HUES48 (cell line): ENCODE measurements at regions not wholly inside any gene's neighbourhood (a gene's known extent, or its start where the extent isn't known, plus 50 kb on each side); places are given as distances from the start of the nearest gene placed in this dataset.

ENCODE experiments used
- H3K27ac ChIP-seq: one replicate; pipeline ENCODE4 v1.7.0; 2013; ENCODE audit warnings: low read depth, low read length, inconsistent platforms
- H3K27me3 ChIP-seq: 2 replicates; pipeline ENCODE4 v1.6.1; 2013; ENCODE audit warnings: mild to moderate bottlenecking, low read length; ENCODE audit not compliant: control insufficient read depth, insufficient read depth
- H3K36me3 ChIP-seq: 2 replicates; pipeline ENCODE4 v1.6.1; 2013; ENCODE audit warnings: low read length; ENCODE audit not compliant: control insufficient read depth, insufficient read depth
- H3K4me1 ChIP-seq: 2 replicates; pipeline ENCODE4 v1.6.1; 2013; ENCODE audit warnings: mild to moderate bottlenecking, low read length; ENCODE audit not compliant: control insufficient read depth, insufficient read depth
- H3K4me3 ChIP-seq: 2 replicates; pipeline ENCODE4 v1.5.1; 2013; ENCODE audit warnings: mild to moderate bottlenecking, low read depth, low read length
- H3K9ac ChIP-seq: 2 replicates; pipeline ENCODE4 v1.6.1; 2013; ENCODE audit warnings: mild to moderate bottlenecking, low read depth, low read length, moderate library complexity
- H3K9me3 ChIP-seq: 2 replicates; pipeline ENCODE4 v1.6.1; 2013; ENCODE audit warnings: low read length; ENCODE audit not compliant: control insufficient read depth, insufficient read depth

DNA sequence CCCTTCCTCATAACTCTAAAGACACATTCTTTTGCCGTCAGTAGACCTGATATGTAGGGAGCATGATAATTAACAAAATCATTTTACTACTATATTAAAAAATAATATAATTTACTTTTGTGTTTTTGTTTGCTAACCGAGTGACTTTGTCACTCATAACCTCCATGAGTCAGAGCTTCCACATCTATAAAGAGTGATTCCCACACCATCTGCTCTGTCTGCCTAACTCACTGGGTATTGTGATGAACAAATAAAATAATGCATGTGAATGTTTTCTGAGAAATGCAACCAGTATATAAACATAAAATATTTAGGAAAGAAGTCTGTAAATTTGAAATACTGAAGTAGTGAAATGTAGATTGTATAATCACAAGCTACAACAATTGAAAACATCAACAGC lies 123.4 kb upstream of the DSEL start:
- H3K9ac ChIP-seq = no peak overlapping the region
- H3K27me3 ChIP-seq = no peaks in the 10 kb centered on the region
- no peaks in the 10 kb centered on the region for H3K36me3 ChIP-seq
- H3K27ac ChIP-seq = no peak overlapping the region
- H3K4me1 ChIP-seq = peaks cover 17% of the 10 kb centered on the region
- no peaks in the 10 kb centered on the region for H3K9me3 ChIP-seq
- no peak overlapping the region for H3K4me3 ChIP-seq

DNA sequence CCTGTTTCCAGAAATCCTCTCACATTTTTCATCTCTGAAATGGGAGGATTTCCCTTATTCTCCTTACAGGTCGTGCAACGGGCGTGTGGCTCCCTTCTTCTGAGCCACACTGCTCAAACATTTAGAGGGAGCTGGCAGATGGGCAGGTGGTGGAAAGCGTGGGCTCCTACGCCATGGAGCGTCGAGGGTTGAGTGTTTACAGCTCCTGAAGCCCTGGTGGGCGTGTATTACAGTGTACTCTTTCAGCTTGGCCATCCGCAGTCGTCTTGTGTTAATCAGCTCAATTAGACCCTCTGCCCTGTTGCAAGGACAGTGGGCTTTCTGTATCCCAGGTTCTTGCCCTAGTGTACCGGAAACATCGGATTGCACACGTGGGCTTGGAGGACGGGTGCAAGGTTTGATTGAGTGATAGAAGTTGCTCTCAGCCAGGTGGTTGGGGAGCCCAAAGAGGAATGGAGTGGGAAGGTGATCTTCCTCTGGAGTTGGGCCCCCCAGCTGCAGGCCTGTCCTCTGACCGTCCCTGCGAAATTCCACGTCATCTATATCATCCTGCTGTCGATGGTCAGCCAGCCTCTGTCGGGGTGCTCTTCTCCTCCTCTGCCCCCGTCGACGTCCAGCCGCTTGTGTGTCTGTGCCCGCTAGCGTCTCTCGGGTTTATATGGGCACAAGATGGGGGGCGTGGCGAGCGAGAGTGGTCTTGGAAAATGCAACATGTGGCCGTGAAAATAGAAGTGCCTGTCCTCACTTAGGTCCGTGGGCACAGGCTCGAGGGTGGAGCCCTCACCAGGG lies 120.3 kb upstream of the DSEL start:
- Histone ChIP-seq H3K9me3 (no peaks in the 10 kb centered on the region), H3K27me3 (no peaks in the 10 kb centered on the region), H3K27ac (no peak overlapping the region), H3K9ac (no peak overlapping the region), H3K4me1 (peaks cover 38% of the 10 kb centered on the region), H3K4me3 (no peak overlapping the region), H3K36me3 (no peaks in the 10 kb centered on the region)

DNA sequence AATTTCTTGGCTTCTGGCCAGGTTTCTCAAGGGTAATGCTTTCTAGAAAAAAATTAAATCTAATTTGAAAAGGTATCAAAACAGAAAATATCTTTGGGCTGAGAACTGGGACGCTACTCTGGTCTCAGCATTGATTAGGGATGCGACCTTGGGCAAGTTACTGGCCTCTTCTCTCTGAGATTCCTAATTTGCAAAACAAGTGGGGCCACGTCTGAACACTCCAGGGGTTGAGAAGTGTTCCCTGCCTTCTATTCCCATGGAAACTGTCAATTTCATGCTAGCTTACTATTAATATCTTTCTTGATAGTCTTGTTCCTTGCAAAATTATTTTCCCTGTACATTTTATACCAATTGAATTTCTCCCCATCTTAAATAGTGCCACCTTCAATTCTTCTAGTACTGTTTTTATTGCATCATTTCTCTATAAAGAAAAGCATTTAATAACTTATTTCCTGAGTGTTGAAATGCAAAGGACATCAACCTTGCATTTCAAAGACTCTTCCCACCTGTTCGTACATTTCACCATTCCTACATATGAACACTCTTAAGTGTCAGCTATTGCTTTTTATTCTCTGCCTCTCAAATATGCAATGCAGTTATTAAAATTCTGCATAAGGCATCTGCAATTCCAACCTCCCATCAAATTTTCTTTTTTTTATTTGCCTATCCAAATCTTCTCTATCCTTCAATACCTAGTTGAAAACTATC lies 118.3 kb upstream of the DSEL start:
- no peaks in the 10 kb centered on the region for H3K27me3 ChIP-seq
- H3K4me1 ChIP-seq = peaks cover 53% of the 10 kb centered on the region
- H3K9ac ChIP-seq = no peak overlapping the region
- peak overlapping the region; percentile 37; the same call in 1 of the 2 replicates for H3K4me3 ChIP-seq
- H3K9me3 ChIP-seq = no peaks in the 10 kb centered on the region
- peak overlapping the region; percentile 55 for H3K27ac ChIP-seq
- no peaks in the 10 kb centered on the region for H3K36me3 ChIP-seq

DNA sequence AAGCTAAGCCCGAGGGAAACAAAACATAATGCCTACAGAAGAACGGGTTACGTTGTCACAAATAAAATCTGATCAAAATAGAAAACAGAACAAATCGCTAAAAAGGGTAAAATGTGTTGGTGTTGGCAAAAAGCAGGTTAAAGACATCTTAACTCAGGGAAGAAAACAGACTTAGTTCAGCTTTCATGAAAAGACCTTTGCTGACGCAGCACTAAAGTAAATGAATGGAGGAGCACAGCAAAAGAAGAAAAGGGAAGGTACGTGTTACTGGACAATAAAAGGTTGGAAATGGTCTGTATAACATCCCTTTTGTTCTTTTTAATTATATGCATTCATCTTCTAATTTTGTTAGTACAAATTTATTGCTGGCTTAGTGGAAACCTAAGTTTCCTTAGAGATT lies 117.4 kb upstream of the DSEL start:
- H3K4me1 ChIP-seq = peaks cover 55% of the 10 kb centered on the region
- no peak overlapping the region for H3K4me3 ChIP-seq
- no peaks in the 10 kb centered on the region for H3K36me3 ChIP-seq
- H3K27ac ChIP-seq = no peak overlapping the region
- H3K9me3 ChIP-seq = no peaks in the 10 kb centered on the region
- no peaks in the 10 kb centered on the region for H3K27me3 ChIP-seq
- no peak overlapping the region for H3K9ac ChIP-seq

DNA sequence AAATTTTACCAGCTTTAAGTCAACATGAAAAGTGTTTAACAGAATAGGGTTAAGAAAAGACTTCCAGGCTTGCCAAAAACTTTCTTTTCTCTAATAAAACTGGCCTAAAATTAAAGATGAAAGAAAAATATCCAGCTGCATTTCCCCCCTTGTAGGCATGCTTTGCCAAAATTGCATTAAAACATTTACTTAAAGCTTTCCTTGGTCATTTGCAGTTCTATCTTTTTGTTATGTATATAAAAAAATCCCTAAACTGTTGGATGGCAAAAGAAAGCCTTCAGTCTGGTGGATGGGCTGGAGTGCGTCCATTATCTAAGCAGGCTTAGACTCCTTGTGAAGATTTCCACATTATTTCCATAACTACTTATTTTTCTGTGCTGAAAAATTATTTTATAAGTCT lies 105.4 kb upstream of the DSEL start:
- Histone ChIP-seq H3K9ac (no peak overlapping the region), H3K9me3 (no peaks in the 10 kb centered on the region), H3K36me3 (no peaks in the 10 kb centered on the region), H3K4me3 (no peak overlapping the region), H3K4me1 (peaks cover 7% of the 10 kb centered on the region; the same call in 1 of the 2 replicates), H3K27ac (no peak overlapping the region), H3K27me3 (no peaks in the 10 kb centered on the region)

DNA sequence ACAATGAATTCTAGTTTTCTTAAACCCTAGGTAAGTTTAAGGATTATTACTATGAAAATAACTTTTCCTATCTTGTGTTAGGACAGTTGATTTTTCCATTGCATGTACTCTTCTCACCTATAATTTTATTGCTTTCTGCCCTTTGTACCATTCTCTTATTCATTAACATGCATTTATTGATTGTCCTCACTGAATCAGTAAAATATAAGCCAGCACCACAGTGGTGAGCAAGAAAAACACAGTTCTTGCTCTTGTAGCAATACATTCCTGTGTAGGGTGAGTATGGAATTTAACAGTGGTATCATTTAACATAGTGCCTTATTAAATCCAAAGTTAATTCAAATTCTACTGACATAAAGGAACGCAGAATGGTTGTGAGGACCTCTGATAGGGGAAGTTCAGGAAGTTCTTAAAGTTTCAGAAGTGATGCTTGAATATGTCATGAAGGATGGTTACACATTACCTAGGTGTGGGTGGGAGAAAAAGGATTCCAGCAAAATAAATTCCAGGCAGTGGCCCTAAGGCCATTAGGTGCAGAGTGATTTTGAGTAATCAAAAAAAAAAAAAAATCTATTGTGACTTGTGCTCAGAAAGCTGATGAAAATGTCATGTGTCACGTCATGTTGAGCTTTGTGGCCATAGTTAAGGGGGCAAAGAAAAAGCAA lies 104.7 kb upstream of the DSEL start:
- no peaks in the 10 kb centered on the region for H3K36me3 ChIP-seq
- no peaks in the 10 kb centered on the region for H3K27me3 ChIP-seq
- no peak overlapping the region for H3K4me3 ChIP-seq
- no peak overlapping the region for H3K9ac ChIP-seq
- H3K27ac ChIP-seq = no peak overlapping the region
- no peaks in the 10 kb centered on the region for H3K9me3 ChIP-seq
- H3K4me1 ChIP-seq = peaks cover 7% of the 10 kb centered on the region; the same call in 1 of the 2 replicates

DNA sequence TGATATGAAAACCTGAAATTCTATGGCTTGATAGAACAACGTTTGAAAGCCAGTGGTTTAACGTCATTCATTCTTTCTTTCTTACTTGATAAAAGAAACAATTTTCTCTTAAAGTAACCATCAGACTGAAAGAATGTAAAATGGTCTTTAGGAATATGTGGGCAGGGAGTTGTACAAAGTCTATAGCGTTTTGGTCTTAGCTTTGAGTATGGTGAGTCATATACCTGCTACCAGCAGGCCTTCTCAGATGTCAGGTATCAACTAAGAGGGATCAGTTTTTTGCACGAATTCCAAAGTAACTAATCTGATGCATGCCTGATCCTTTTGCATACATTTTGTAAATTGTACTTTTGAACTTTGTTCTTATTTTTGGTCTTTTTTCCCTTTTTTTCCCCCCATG lies 101.5 kb upstream of the DSEL start:
- no peaks in the 10 kb centered on the region for H3K36me3 ChIP-seq
- no peak overlapping the region for H3K9ac ChIP-seq
- no peak overlapping the region for H3K27ac ChIP-seq
- peaks cover 7% of the 10 kb centered on the region; the same call in 1 of the 2 replicates for H3K4me1 ChIP-seq
- no peaks in the 10 kb centered on the region for H3K27me3 ChIP-seq
- H3K9me3 ChIP-seq = no peaks in the 10 kb centered on the region
- no peak overlapping the region for H3K4me3 ChIP-seq

DNA sequence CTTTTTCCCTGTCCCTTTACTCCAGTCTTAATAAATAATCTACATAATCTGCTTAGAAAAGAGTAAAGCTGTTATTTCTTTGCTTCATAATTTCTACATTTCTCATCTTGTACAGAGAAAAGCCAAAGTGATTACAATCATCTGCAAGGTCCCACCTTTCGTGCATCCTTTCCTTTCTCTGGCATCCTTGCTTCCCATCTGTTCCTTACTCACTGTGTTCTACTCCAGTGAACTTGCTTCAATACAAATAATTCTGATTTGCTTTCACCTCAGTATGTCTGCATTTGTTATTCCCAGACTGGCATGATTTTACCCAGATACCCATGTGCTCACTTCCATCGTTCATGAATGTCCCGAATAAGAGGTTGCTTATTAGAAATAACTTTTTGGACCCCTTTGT lies 99.4 kb upstream of the DSEL start:
- Histone ChIP-seq H3K4me3 (no peak overlapping the region), H3K4me1 (no peaks in the 10 kb centered on the region; the same call in 1 of the 2 replicates), H3K27ac (no peak overlapping the region), H3K9me3 (no peaks in the 10 kb centered on the region), H3K36me3 (no peaks in the 10 kb centered on the region), H3K27me3 (no peaks in the 10 kb centered on the region), H3K9ac (no peak overlapping the region)

DNA sequence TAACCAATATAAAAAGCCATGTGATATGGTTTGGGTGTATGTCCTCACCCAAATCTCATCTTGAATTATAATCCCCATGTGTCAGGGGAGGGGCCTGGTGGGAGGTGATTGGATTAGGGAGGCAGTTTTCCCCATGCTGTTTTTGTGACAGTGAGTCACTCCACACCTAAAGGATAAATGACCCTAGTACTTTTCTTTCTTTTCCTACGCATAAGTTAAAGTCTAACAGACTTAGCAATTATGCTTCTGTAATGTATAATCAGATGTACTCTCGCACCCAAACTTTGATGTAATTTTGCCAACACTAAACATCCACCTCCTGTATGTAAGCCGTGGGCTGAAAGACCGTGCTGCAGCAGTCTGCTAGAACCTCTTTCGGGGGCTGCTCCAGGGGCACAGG lies 97.2 kb upstream of the DSEL start:
- H3K4me3 ChIP-seq = no peak overlapping the region
- H3K4me1 ChIP-seq = peaks cover 14% of the 10 kb centered on the region
- no peak overlapping the region for H3K27ac ChIP-seq
- no peaks in the 10 kb centered on the region for H3K27me3 ChIP-seq
- no peak overlapping the region for H3K9ac ChIP-seq
- no peaks in the 10 kb centered on the region for H3K9me3 ChIP-seq
- H3K36me3 ChIP-seq = no peaks in the 10 kb centered on the region

DNA sequence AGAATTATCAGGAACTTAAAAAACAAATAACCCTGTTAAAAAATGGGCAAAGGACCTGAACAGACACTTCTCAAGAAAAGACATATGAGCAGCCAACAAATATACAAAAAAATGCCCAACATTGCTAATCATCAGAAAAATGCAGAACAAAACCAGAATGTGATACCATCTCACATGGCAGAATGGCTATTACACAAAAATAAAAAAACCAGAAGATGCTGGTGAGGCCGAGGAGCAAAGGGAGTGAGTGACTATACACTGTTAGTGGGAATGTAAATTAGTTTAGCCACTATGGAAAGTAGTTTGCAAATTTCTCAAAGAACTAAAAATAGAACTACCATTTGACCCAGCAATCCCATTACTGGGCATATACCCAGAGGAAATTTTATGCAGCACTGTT lies 95.8 kb upstream of the DSEL start:
- H3K4me1 ChIP-seq = peaks cover 14% of the 10 kb centered on the region
- no peaks in the 10 kb centered on the region for H3K36me3 ChIP-seq
- H3K9me3 ChIP-seq = no peaks in the 10 kb centered on the region
- H3K27me3 ChIP-seq = no peaks in the 10 kb centered on the region
- no peak overlapping the region for H3K4me3 ChIP-seq
- H3K27ac ChIP-seq = no peak overlapping the region
- no peak overlapping the region for H3K9ac ChIP-seq
